H9 (cell line): ENCODE measurements at regions not wholly inside any gene's neighbourhood (a gene's known extent, or its start where the extent isn't known, plus 50 kb on each side); places are given as distances from the start of the nearest gene placed in this dataset.

Experiments
- DNase-seq: peaks from one replicate; pipeline ENCODE4 v3.0.0-alpha.2; 2017
- H2AFZ ChIP-seq: one replicate; pipeline ENCODE4 v1.6.1; 2013; ENCODE audit warnings: mild to moderate bottlenecking, low read length, control low read depth, moderate library complexity
- H2AK5ac ChIP-seq: 2 replicates; pipeline ENCODE4 v1.6.1; 2013; ENCODE audit warnings: low read length, control low read depth, mixed read lengths; ENCODE audit not compliant: insufficient read length
- H2BK120ac ChIP-seq: one replicate; pipeline ENCODE4 v1.6.1; 2013; ENCODE audit warnings: low read depth, mild to moderate bottlenecking, low read length, control low read depth, inconsistent platforms; ENCODE audit not compliant: poor library complexity, severe bottlenecking
- H2BK12ac ChIP-seq: 2 replicates; pipeline ENCODE4 v1.6.1; 2013; ENCODE audit warnings: low read length, control low read depth, mixed read lengths, low read depth; ENCODE audit not compliant: insufficient read length
- H2BK15ac ChIP-seq: 2 replicates; pipeline ENCODE4 v1.6.1; 2013; ENCODE audit warnings: low read depth, low read length, control low read depth
- H2BK20ac ChIP-seq: one replicate; pipeline ENCODE4 v1.6.1; 2013; ENCODE audit warnings: low read depth, mild to moderate bottlenecking, low read length, control low read depth, inconsistent platforms; ENCODE audit not compliant: poor library complexity, severe bottlenecking
- H2BK5ac ChIP-seq: 2 replicates; pipeline ENCODE4 v1.6.1; 2013; ENCODE audit warnings: low read length, control low read depth, mixed read lengths; ENCODE audit not compliant: insufficient read length
- H3K14ac ChIP-seq: 2 replicates; pipeline ENCODE4 v1.6.1; 2013; ENCODE audit warnings: low read length, control low read depth; ENCODE audit not compliant: insufficient read depth
- H3K18ac ChIP-seq: 2 replicates; pipeline ENCODE4 v1.6.1; 2013; ENCODE audit warnings: low read depth, mild to moderate bottlenecking, mixed read lengths, low read length, control low read depth; ENCODE audit not compliant: insufficient read length
- H3K23ac ChIP-seq: 2 replicates; pipeline ENCODE4 v1.6.1; 2013; ENCODE audit warnings: low read length, control low read depth, mixed read lengths, low read depth; ENCODE audit not compliant: insufficient read length
- H3K23me2 ChIP-seq: 2 replicates; pipeline ENCODE4 v1.6.1; 2013; ENCODE audit warnings: low read depth, mild to moderate bottlenecking, mixed read lengths, low read length, control low read depth; ENCODE audit not compliant: insufficient read length, poor library complexity, severe bottlenecking
- H3K27ac ChIP-seq: 2 replicates; pipeline ENCODE4 v1.5.1; 2013; ENCODE audit warnings: low read length, control low read depth, mixed read lengths, low read depth; ENCODE audit not compliant: insufficient read length
- H3K27me3 ChIP-seq: 2 replicates; pipeline ENCODE4 v1.6.1; 2013; ENCODE audit warnings: low read length, control low read depth, inconsistent platforms; ENCODE audit not compliant: insufficient read depth
- H3K4ac ChIP-seq: 2 replicates; pipeline ENCODE4 v1.6.1; 2013; ENCODE audit warnings: low read depth, mild to moderate bottlenecking, control low read depth, inconsistent platforms, low read length, moderate library complexity
- H3K4me1 ChIP-seq: 2 replicates; pipeline ENCODE4 v1.6.1; 2013; ENCODE audit warnings: low read length, control low read depth, inconsistent platforms; ENCODE audit not compliant: insufficient read depth
- H3K4me2 ChIP-seq: 2 replicates; pipeline ENCODE4 v1.6.1; 2013; ENCODE audit warnings: low read length, control low read depth, mixed read lengths; ENCODE audit not compliant: insufficient read length, insufficient read depth
- H3K56ac ChIP-seq: 2 replicates; pipeline ENCODE4 v1.6.1; 2013; ENCODE audit warnings: low read depth, mild to moderate bottlenecking, mixed read lengths, low read length, control low read depth; ENCODE audit not compliant: insufficient read length
- H3K79me1 ChIP-seq: 2 replicates; pipeline ENCODE4 v1.6.1; 2013; ENCODE audit warnings: low read depth, mild to moderate bottlenecking, moderate library complexity, low read length, control low read depth, inconsistent platforms; ENCODE audit not compliant: insufficient read depth, poor library complexity, severe bottlenecking
- H3K79me2 ChIP-seq: 2 replicates; pipeline ENCODE4 v1.6.1; 2013; ENCODE audit warnings: low read length, control low read depth, inconsistent platforms; ENCODE audit not compliant: insufficient read depth
- H3K9ac ChIP-seq: 2 replicates; pipeline ENCODE4 v1.6.1; 2013; ENCODE audit warnings: low read length, control low read depth, mixed read lengths; ENCODE audit not compliant: insufficient read length; ENCODE audit errors: extremely low read depth
- H3K9me3 ChIP-seq: one replicate; pipeline ENCODE4 v1.6.1; 2013; ENCODE audit warnings: low read depth, low read length, inconsistent platforms; ENCODE audit not compliant: control insufficient read depth
- H3T11ph ChIP-seq: one replicate; pipeline ENCODE4 v1.6.1; 2013; ENCODE audit warnings: mild to moderate bottlenecking, low read length, control low read depth, inconsistent platforms
- H4K20me1 ChIP-seq: one replicate; pipeline ENCODE4 v1.6.1; 2013; ENCODE audit not compliant: control insufficient read depth, insufficient read length, insufficient read depth
- H4K5ac ChIP-seq: 2 replicates; pipeline ENCODE4 v1.6.1; 2013; ENCODE audit warnings: low read depth, mild to moderate bottlenecking, mixed read lengths, low read length, control low read depth; ENCODE audit not compliant: insufficient read length
- H4K8ac ChIP-seq: replicated peaks from 2 replicates; pipeline ENCODE4 v1.6.1; 2013; ENCODE audit warnings: low read length, control low read depth, mixed read lengths, low read depth; ENCODE audit not compliant: insufficient read length
- H4K91ac ChIP-seq: 2 replicates; pipeline ENCODE4 v1.6.1; 2013; ENCODE audit warnings: low read depth, mild to moderate bottlenecking, moderate library complexity, mixed read lengths, low read length, control low read depth; ENCODE audit not compliant: insufficient read length
- H3K27ac Mint-ChIP-seq, 3 experiments: 2 replicates in 2 of 3; 3 replicates in 1 of 3; pipeline ENCODE4 v1.8.0; 2020 to 2021; ENCODE audit warnings: mixed read lengths in 3 of 3, mild to moderate bottlenecking in 1 of 3, moderate library complexity in 1 of 3
- H3K27me3 Mint-ChIP-seq: 2 replicates; pipeline ENCODE4 v1.8.0; 2021; ENCODE audit warnings: low read depth, mild to moderate bottlenecking, moderate library complexity, mixed read lengths
- H3K36me3 Mint-ChIP-seq, 3 experiments: 2 replicates in 2 of 3; 3 replicates in 1 of 3; pipeline ENCODE4 v1.8.0; 2020 to 2021; ENCODE audit warnings: low read depth in 3 of 3, mixed read lengths in 3 of 3; ENCODE audit not compliant: insufficient read depth in 1 of 3
- H3K4me1 Mint-ChIP-seq, 2 experiments: 2 replicates each; pipeline ENCODE4 v1.8.0; 2020; ENCODE audit warnings: mixed read lengths in 2 of 2
- H3K4me3 Mint-ChIP-seq, 2 experiments: 2 replicates in 1 of 2; 3 replicates in 1 of 2; pipeline ENCODE4 v1.8.0; 2020 to 2021; ENCODE audit warnings: mild to moderate bottlenecking in 2 of 2, mixed read lengths in 2 of 2, moderate library complexity in 1 of 2
- H3K9me3 Mint-ChIP-seq, 2 experiments: 2 replicates in 1 of 2; 3 replicates in 1 of 2; pipeline ENCODE4 v1.8.0; 2020; ENCODE audit warnings: mild to moderate bottlenecking in 2 of 2, mixed read lengths in 2 of 2, moderate library complexity in 1 of 2
- CTCF ChIP-seq: fragments of 200-600 bp; sonication (generic); conservative IDR thresholded peaks from 3 replicates; pipeline ENCODE4 v1.8.0; 2021; ENCODE audit warnings: antibody characterized with exemption, mild to moderate bottlenecking
- WGBS: extraction: QIAGEN DNeasy Blood & Tissue Kit; methylation state at CpG from one replicate; pipeline ENCODE4 v1.1.7; 2013; ENCODE audit warnings: missing lambda C conversion rate, low lambda C conversion rate, mixed read lengths; ENCODE audit not compliant: insufficient read length; ENCODE audit errors: extremely low coverage; 5-methylcytosine and 5-hydroxymethylcytosine counted together

GRCh38 chr7:47097431-47097830 lies 484.5 kb downstream of the TNS3 start:
- Histone ChIP-seq H4K5ac (no peak overlapping the region), H3K56ac (no peak overlapping the region), H3K9me3 (no peaks in the 10 kb centered on the region), H3K14ac (no peak overlapping the region), H4K20me1 (no peaks in the 10 kb centered on the region), H2BK120ac (no peak overlapping the region), H4K91ac (no peak overlapping the region), H3T11ph (no peak overlapping the region), H3K27ac (no peak overlapping the region), H3K27me3 (no peaks in the 10 kb centered on the region), H3K9ac (no peak overlapping the region), H3K23me2 (no peaks in the 10 kb centered on the region), H2AK5ac (no peak overlapping the region), H2BK5ac (no peak overlapping the region), H3K79me1 (no peaks in the 10 kb centered on the region), H3K4ac (no peak overlapping the region), H2BK12ac (no peak overlapping the region), H3K18ac (no peak overlapping the region), H4K8ac (no peak overlapping the region), H3K23ac (no peak overlapping the region), H2AFZ (no peak overlapping the region), H3K79me2 (no peaks in the 10 kb centered on the region), H2BK15ac (no peak overlapping the region), H3K4me1 (no peaks in the 10 kb centered on the region), H2BK20ac (no peak overlapping the region), H3K4me2 (no peak overlapping the region)
- no peak for DNase-seq
- H3K9me3 Mint-ChIP-seq: no peaks in the 10 kb centered on the region
- no peaks in the 10 kb centered on the region for H3K36me3 Mint-ChIP-seq
- no CpG with 5 or more reads among the region's 2 CpGs for WGBS
- H3K4me3 Mint-ChIP-seq: no peak overlapping the region
- H3K27me3 Mint-ChIP-seq: no peaks in the 10 kb centered on the region; the same call in none of the 2 replicates
- H3K4me1 Mint-ChIP-seq: no peaks in the 10 kb centered on the region
- TF ChIP-seq CTCF: no peak
- no peak overlapping the region for H3K27ac Mint-ChIP-seq
